Activated CD4-positive, alpha-beta memory T cell treated with anti-CD3 and anti-CD28 coated beads for 36 hours (primary cell): ENCODE measurements at regions not wholly inside any gene's neighbourhood (a gene's known extent, or its start where the extent isn't known, plus 50 kb on each side); places are given as distances from the start of the nearest gene placed in this dataset.
"Not testable (repeated sequence)": the region's sequence is repeated elsewhere in the genome, so short reads cannot be mapped to it uniquely, and the experiment has no call there.

Experiments
- CTCF ChIA-PET: fragments of 350-600 bp; sonication (Branson Sonifier 250); formaldehyde crosslinking; loops from one replicate; lab custom pipeline; 2021; ENCODE audit warnings: antibody characterized with exemption, inconsistent platforms; lab: Charles Lee
- POLR2A ChIA-PET: fragments of 350-600 bp; sonication (Branson Sonifier 250); formaldehyde crosslinking; loops from one replicate; lab custom pipeline; 2021; ENCODE audit warnings: antibody characterized with exemption; lab: Charles Lee
- DNase-seq: peaks from one replicate; pipeline ENCODE4 v3.0.0-alpha.2; 2020
- H3K27ac Mint-ChIP-seq: one replicate; pipeline ENCODE4 v1.8.0; 2021; ENCODE audit warnings: mixed read lengths
- H3K27me3 Mint-ChIP-seq: one replicate; pipeline ENCODE4 v1.8.0; 2021; ENCODE audit warnings: mixed read lengths
- H3K36me3 Mint-ChIP-seq: one replicate; pipeline ENCODE4 v1.8.0; 2021; ENCODE audit warnings: mixed read lengths
- H3K4me1 Mint-ChIP-seq: one replicate; pipeline ENCODE4 v1.8.0; 2021; ENCODE audit warnings: low read depth, mixed read lengths
- H3K4me3 Mint-ChIP-seq: one replicate; pipeline ENCODE4 v1.8.0; 2021; ENCODE audit warnings: mild to moderate bottlenecking, mixed read lengths
- H3K9me3 Mint-ChIP-seq: one replicate; pipeline ENCODE4 v1.8.0; 2021; ENCODE audit warnings: mixed read lengths
- intact Hi-C: fragments of 100-400 bp; cut with micrococcal nuclease; formaldehyde crosslinking; loops from one replicate; pipeline ENCODE4 v1.15.1; 2023

- Mint-ChIP-seq H3K36me3 (no peaks in the 10 kb centered on the region), H3K27ac (no peak overlapping the region), H3K27me3 (peaks cover 2% of the 10 kb centered on the region), H3K4me3 (no peak overlapping the region), H3K4me1 (no peaks in the 10 kb centered on the region), H3K9me3 (no peaks in the 10 kb centered on the region)
- ChIA-PET CTCF (no interaction called here), POLR2A (no interaction called here)
- intact Hi-C loops = no loop called here
- no peak for DNase-seq
These were observed 547.3 kb upstream of the CADM1 start for GRCh38 chr11:116051494-116051893.

GRCh38 chr11:116049383-116049782 is 545.2 kb upstream of the CADM1 start:
- H3K27me3 Mint-ChIP-seq = peaks cover 2% of the 10 kb centered on the region
- intact Hi-C loops = no loop called here

GRCh38 chr11:116046127-116046526 is 541.9 kb upstream of the CADM1 start:
- H3K4me1 Mint-ChIP-seq = no peaks in the 10 kb centered on the region
- POLR2A ChIA-PET = no interaction called here
- peaks cover 2% of the 10 kb centered on the region for H3K27me3 Mint-ChIP-seq
- H3K4me3 Mint-ChIP-seq = no peak overlapping the region
- no peaks in the 10 kb centered on the region for H3K9me3 Mint-ChIP-seq
- H3K27ac Mint-ChIP-seq = no peak overlapping the region
- intact Hi-C loops = no loop called here
- CTCF ChIA-PET = no interaction called here
- no peak for DNase-seq
- no peaks in the 10 kb centered on the region for H3K36me3 Mint-ChIP-seq

More at GRCh38 chr11:116049383-116049782, 545.2 kb upstream of the CADM1 start:
- Mint-ChIP-seq H3K36me3 (no peaks in the 10 kb centered on the region), H3K4me1 (no peaks in the 10 kb centered on the region), H3K4me3 (no peak overlapping the region), H3K27ac (no peak overlapping the region), H3K9me3 (no peaks in the 10 kb centered on the region)
- CTCF ChIA-PET = no interaction called here
- POLR2A ChIA-PET = no interaction called here
- DNase-seq = no peak

- DNase-seq = no peak
- Mint-ChIP-seq H3K36me3 (no peaks in the 10 kb centered on the region), H3K27ac (no peak overlapping the region), H3K4me1 (no peaks in the 10 kb centered on the region), H3K4me3 (no peak overlapping the region), H3K9me3 (no peaks in the 10 kb centered on the region), H3K27me3 (peaks cover 2% of the 10 kb centered on the region)
- ChIA-PET CTCF (no interaction called here), POLR2A (no interaction called here)
- intact Hi-C loops = no loop called here
These were observed 540.7 kb upstream of the CADM1 start for GRCh38 chr11:116044941-116045340.

- Mint-ChIP-seq H3K4me1 (no peaks in the 10 kb centered on the region), H3K9me3 (no peaks in the 10 kb centered on the region), H3K27ac (no peak overlapping the region), H3K4me3 (no peak overlapping the region), H3K36me3 (no peaks in the 10 kb centered on the region), H3K27me3 (peaks cover 2% of the 10 kb centered on the region)
- ChIA-PET POLR2A (no interaction called here), CTCF (no interaction called here)
- no peak for DNase-seq
- intact Hi-C loops = no loop called here
These were observed 540.3 kb upstream of the CADM1 start for GRCh38 chr11:116044520-116044919.

GRCh38 chr11:116043857-116044256 is 539.6 kb upstream of the CADM1 start:
- Mint-ChIP-seq H3K36me3 (no peaks in the 10 kb centered on the region), H3K27me3 (peaks cover 2% of the 10 kb centered on the region), H3K9me3 (no peaks in the 10 kb centered on the region), H3K4me3 (no peak overlapping the region), H3K27ac (no peak overlapping the region), H3K4me1 (no peaks in the 10 kb centered on the region)
- POLR2A ChIA-PET = no interaction called here
- CTCF ChIA-PET = no interaction called here
- intact Hi-C loops = no loop called here
- DNase-seq = no peak

GRCh38 chr11:116043059-116043458 is 538.8 kb upstream of the CADM1 start:
- H3K9me3 Mint-ChIP-seq, H3K27ac Mint-ChIP-seq, CTCF ChIA-PET, DNase-seq, H3K4me3 Mint-ChIP-seq, POLR2A ChIA-PET, H3K36me3 Mint-ChIP-seq, H3K27me3 Mint-ChIP-seq, H3K4me1 Mint-ChIP-seq, intact Hi-C loops: not testable (repeated sequence)

- Mint-ChIP-seq H3K27ac (no peak overlapping the region), H3K4me1 (no peaks in the 10 kb centered on the region), H3K36me3 (no peaks in the 10 kb centered on the region), H3K9me3 (no peaks in the 10 kb centered on the region), H3K27me3 (peaks cover 2% of the 10 kb centered on the region), H3K4me3 (no peak overlapping the region)
- no peak for DNase-seq
- ChIA-PET POLR2A (no interaction called here), CTCF (no interaction called here)
- intact Hi-C loops = no loop called here
These were observed 537.9 kb upstream of the CADM1 start for GRCh38 chr11:116042146-116042545.

GRCh38 chr11:116037861-116038260 is 533.6 kb upstream of the CADM1 start:
- no peak for DNase-seq
- H3K4me3 Mint-ChIP-seq = no peak overlapping the region
- POLR2A ChIA-PET = no interaction called here
- CTCF ChIA-PET = no interaction called here
- H3K4me1 Mint-ChIP-seq = no peaks in the 10 kb centered on the region
- H3K9me3 Mint-ChIP-seq = no peaks in the 10 kb centered on the region
- intact Hi-C loops = no loop called here
- no peak overlapping the region for H3K27ac Mint-ChIP-seq
- peaks cover 4% of the 10 kb centered on the region for H3K27me3 Mint-ChIP-seq
- H3K36me3 Mint-ChIP-seq = no peaks in the 10 kb centered on the region

- H3K27me3 Mint-ChIP-seq = peaks cover 2% of the 10 kb centered on the region
- H3K4me1 Mint-ChIP-seq = no peaks in the 10 kb centered on the region
- H3K9me3 Mint-ChIP-seq = no peaks in the 10 kb centered on the region
- DNase-seq = no peak
- intact Hi-C loops = no loop called here
- no peak overlapping the region for H3K4me3 Mint-ChIP-seq
- ChIA-PET CTCF (no interaction called here), POLR2A (no interaction called here)
- H3K36me3 Mint-ChIP-seq = no peaks in the 10 kb centered on the region
- H3K27ac Mint-ChIP-seq = no peak overlapping the region
These were observed 531.8 kb upstream of the CADM1 start for GRCh38 chr11:116035977-116036376.

GRCh38 chr11:116033931-116034553 is 529.8 kb upstream of the CADM1 start:
- Mint-ChIP-seq H3K4me3 (no peak overlapping the region), H3K36me3 (no peaks in the 10 kb centered on the region), H3K9me3 (no peaks in the 10 kb centered on the region), H3K4me1 (no peaks in the 10 kb centered on the region), H3K27me3 (peaks cover 2% of the 10 kb centered on the region), H3K27ac (no peak overlapping the region)
- ChIA-PET CTCF (interaction anchor here (0.7 kb wide), 1 partner anchor 416 kb away, joined by 3 read pairs; no protein-coding TSS in a partner anchor), POLR2A (no interaction called here)
- intact Hi-C loops = no loop called here
- DNase-seq = no peak

GRCh38 chr11:116030697-116031331 is 526.6 kb upstream of the CADM1 start:
- ChIA-PET CTCF (no interaction called here), POLR2A (no interaction called here)
- H3K27me3 Mint-ChIP-seq = no peaks in the 10 kb centered on the region
- H3K27ac Mint-ChIP-seq = no peak overlapping the region
- no peaks in the 10 kb centered on the region for H3K9me3 Mint-ChIP-seq
- H3K4me3 Mint-ChIP-seq = no peak overlapping the region
- intact Hi-C loops = no loop called here
- H3K36me3 Mint-ChIP-seq = no peaks in the 10 kb centered on the region
- DNase-seq = no peak
- no peaks in the 10 kb centered on the region for H3K4me1 Mint-ChIP-seq

- H3K27ac Mint-ChIP-seq, H3K36me3 Mint-ChIP-seq, POLR2A ChIA-PET, H3K4me1 Mint-ChIP-seq, H3K9me3 Mint-ChIP-seq, intact Hi-C loops, H3K4me3 Mint-ChIP-seq, CTCF ChIA-PET, DNase-seq, H3K27me3 Mint-ChIP-seq: not testable (repeated sequence)
These were observed 524.3 kb upstream of the CADM1 start for GRCh38 chr11:116028506-116028905.
